SU-DHL-6 (cell line): ENCODE measurements at regions not wholly inside any gene's neighbourhood (a gene's known extent, or its start where the extent isn't known, plus 50 kb on each side); places are given as distances from the start of the nearest gene placed in this dataset.

Source experiments
- H2AFZ ChIP-seq: fragments of 200-600 bp; sonication (generic); 2 replicates; pipeline ENCODE4 v1.6.1; 2014; ENCODE audit warnings: low read depth, mild to moderate bottlenecking, moderate library complexity, mixed read lengths, antibody characterized with exemption, low read length; ENCODE audit not compliant: severe bottlenecking
- H3F3A ChIP-seq: fragments of 200-600 bp; shearing (Covaris generic); 2 replicates; pipeline ENCODE4 v1.6.0; 2016; ENCODE audit warnings: antibody characterized with exemption, mild to moderate bottlenecking; ENCODE audit not compliant: insufficient read depth
- H3K27ac ChIP-seq: fragments of 200-600 bp; sonication (generic); 2 replicates; pipeline ENCODE4 v1.5.1; 2016; ENCODE audit warnings: low read depth, mild to moderate bottlenecking, low read length, moderate library complexity, mixed read lengths
- H3K27me3 ChIP-seq: fragments of 200-600 bp; sonication (generic), shearing (Covaris generic); 2 replicates; pipeline ENCODE4 v1.6.0; 2014; ENCODE audit warnings: mild to moderate bottlenecking, low read length
- H3K36me3 ChIP-seq: fragments of 200-600 bp; sonication (generic); 2 replicates; pipeline ENCODE4 v1.6.1; 2014; ENCODE audit warnings: mild to moderate bottlenecking, low read length, mixed read lengths
- H3K4me2 ChIP-seq: fragments of 300-600, 200-600 bp; shearing (Covaris generic), sonication (generic); 2 replicates; pipeline ENCODE4 v1.6.0; 2014; ENCODE audit warnings: low read length, low read depth, mild to moderate bottlenecking; ENCODE audit not compliant: poor library complexity, severe bottlenecking
- H3K4me3 ChIP-seq: fragments of 200-600 bp; sonication (generic); 2 replicates; pipeline ENCODE4 v1.5.1; 2014; ENCODE audit warnings: antibody characterized with exemption, low read length, mild to moderate bottlenecking, mixed read lengths; ENCODE audit not compliant: insufficient read depth, poor library complexity, severe bottlenecking
- H3K79me2 ChIP-seq: fragments of 200-600 bp; sonication (generic); 2 replicates; pipeline ENCODE4 v1.6.1; 2014; ENCODE audit warnings: mild to moderate bottlenecking, low read length, moderate library complexity; ENCODE audit not compliant: insufficient read depth
- H3K9ac ChIP-seq: fragments of 200-600 bp; sonication (generic); 2 replicates; pipeline ENCODE4 v1.7.0; 2014; ENCODE audit warnings: mild to moderate bottlenecking, low read length
- H3K9me2 ChIP-seq: fragments of 200-600 bp; sonication (generic); replicated peaks from 2 replicates; pipeline ENCODE4 v1.6.1; 2014; ENCODE audit warnings: low read length; ENCODE audit not compliant: insufficient read depth
- H3K9me3 ChIP-seq: fragments of 200-600 bp; sonication (generic); 2 replicates; pipeline ENCODE4 v1.6.1; 2014; ENCODE audit warnings: low read length, mixed read lengths; ENCODE audit not compliant: insufficient read depth
- H4K20me1 ChIP-seq: fragments of 200-600 bp; sonication (generic); 2 replicates; pipeline ENCODE4 v1.6.1; 2014; ENCODE audit warnings: low read depth, mild to moderate bottlenecking, antibody characterized with exemption, low read length, moderate library complexity, mixed read lengths
- EZH2phosphoT487 ChIP-seq: fragments of 200-600 bp; sonication (generic), shearing (Covaris generic); conservative IDR thresholded peaks from 2 replicates; pipeline ENCODE4 v1.6.1; 2018; ENCODE audit warnings: mild to moderate bottlenecking, antibody characterized with exemption, low read length, moderate library complexity, mixed read lengths
- TF ChIP-seq, protein P1 (sequence below): fragments of 200-600 bp; sonication (generic); IDR thresholded peaks from one replicate; pipeline ENCODE4 v1.5.1; 2017; ENCODE audit warnings: antibody characterized with exemption, mild to moderate bottlenecking, low read length, moderate library complexity; ENCODE audit not compliant: insufficient read depth, poor library complexity, severe bottlenecking

DNA sequence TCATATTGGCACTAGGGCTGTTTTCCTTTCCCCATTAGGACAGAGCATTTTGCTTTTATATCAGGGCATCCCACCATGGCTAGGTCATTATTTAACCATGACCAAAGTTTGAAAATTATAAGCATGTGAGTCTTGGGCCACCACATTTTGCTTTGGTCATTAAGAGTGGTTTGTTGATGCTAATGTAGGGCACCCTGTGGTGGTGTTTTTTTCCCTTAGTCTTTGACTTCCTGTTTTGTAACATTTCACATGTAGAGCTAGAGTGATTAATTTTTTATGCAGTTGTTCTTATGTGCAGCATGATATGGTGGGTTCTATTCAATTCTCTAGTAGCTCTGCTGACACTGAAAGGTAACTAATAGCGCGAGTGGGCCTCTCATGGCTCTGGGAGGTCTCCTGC lies 249.6 kb upstream of the ROBO1 start:
- H3K4me2 ChIP-seq = no peak overlapping the region
- TF ChIP-seq, protein P1, sequence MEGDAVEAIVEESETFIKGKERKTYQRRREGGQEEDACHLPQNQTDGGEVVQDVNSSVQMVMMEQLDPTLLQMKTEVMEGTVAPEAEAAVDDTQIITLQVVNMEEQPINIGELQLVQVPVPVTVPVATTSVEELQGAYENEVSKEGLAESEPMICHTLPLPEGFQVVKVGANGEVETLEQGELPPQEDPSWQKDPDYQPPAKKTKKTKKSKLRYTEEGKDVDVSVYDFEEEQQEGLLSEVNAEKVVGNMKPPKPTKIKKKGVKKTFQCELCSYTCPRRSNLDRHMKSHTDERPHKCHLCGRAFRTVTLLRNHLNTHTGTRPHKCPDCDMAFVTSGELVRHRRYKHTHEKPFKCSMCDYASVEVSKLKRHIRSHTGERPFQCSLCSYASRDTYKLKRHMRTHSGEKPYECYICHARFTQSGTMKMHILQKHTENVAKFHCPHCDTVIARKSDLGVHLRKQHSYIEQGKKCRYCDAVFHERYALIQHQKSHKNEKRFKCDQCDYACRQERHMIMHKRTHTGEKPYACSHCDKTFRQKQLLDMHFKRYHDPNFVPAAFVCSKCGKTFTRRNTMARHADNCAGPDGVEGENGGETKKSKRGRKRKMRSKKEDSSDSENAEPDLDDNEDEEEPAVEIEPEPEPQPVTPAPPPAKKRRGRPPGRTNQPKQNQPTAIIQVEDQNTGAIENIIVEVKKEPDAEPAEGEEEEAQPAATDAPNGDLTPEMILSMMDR = no peak
- no peak for TF ChIP-seq EZH2phosphoT487
- no peaks in the 10 kb centered on the region for H4K20me1 ChIP-seq
- H3K79me2 ChIP-seq = no peaks in the 10 kb centered on the region
- no peaks in the 10 kb centered on the region for H3K9me3 ChIP-seq
- no peaks in the 10 kb centered on the region for H3K36me3 ChIP-seq
- no peaks in the 10 kb centered on the region for H3K9me2 ChIP-seq
- H3K9ac ChIP-seq = no peak overlapping the region
- H3K27me3 ChIP-seq = no peaks in the 10 kb centered on the region
- no peak overlapping the region for H3K4me3 ChIP-seq
- no peak overlapping the region for H3K27ac ChIP-seq
- H2AFZ ChIP-seq = no peak overlapping the region
- H3F3A ChIP-seq = no peaks in the 10 kb centered on the region

DNA sequence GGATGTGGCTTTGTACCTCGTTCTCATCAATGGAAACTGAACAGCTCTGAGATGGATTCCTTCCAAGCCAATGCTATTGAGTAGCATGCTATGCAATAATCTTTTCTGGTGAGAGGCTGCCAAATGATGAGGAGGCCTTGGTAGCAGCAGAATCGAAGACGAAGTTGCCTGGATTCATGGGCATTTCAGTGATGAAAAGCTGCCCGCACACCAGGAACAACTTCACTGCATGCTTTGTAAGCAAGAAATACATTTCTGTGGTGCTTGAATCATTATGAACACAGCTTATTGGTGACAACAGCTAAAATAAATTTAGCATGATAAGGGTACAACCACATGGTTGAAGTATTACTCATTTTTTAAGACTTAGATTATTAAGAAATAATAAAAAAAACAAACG lies 246.8 kb upstream of the ROBO1 start:
- Histone ChIP-seq H3K9me3 (no peaks in the 10 kb centered on the region), H3K4me2 (no peak overlapping the region), H3K79me2 (no peaks in the 10 kb centered on the region), H3K27me3 (no peaks in the 10 kb centered on the region), H3K9ac (no peak overlapping the region), H2AFZ (no peak overlapping the region), H4K20me1 (no peaks in the 10 kb centered on the region), H3K36me3 (no peaks in the 10 kb centered on the region), H3F3A (no peaks in the 10 kb centered on the region), H3K9me2 (no peaks in the 10 kb centered on the region), H3K27ac (no peak overlapping the region), H3K4me3 (no peak overlapping the region)
- TF ChIP-seq EZH2phosphoT487 = no peak
- TF ChIP-seq, protein P1 = no peak

DNA sequence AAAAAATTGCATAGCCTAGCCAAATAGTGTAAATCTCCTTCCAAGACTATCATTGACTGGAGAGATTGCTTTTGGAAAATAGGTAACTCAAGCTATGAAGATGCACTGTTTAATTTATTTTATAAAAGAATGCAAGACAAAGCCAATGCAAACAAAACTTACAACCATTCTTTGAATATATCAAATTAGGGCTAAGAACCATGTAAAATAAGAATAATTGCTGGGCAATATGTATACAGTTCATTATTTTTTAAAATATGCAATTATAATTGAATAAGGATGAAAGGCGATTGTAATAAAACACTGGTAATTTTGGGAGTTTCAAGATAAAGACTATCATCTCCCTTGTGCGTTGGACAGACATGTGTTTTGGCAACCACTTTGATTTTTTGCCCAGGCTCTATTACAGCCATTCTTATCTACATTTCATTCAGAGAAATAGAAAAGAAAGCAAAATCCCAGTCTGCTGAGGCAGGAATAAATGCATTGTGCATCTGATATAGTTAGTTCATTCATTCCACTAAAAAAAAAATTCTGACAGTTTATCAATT lies 242.3 kb upstream of the ROBO1 start:
- Histone ChIP-seq H3K27me3 (no peaks in the 10 kb centered on the region), H3K9me2 (no peaks in the 10 kb centered on the region), H4K20me1 (no peaks in the 10 kb centered on the region), H3K9me3 (no peaks in the 10 kb centered on the region), H3K4me2 (no peak overlapping the region), H3F3A (no peaks in the 10 kb centered on the region), H3K79me2 (no peaks in the 10 kb centered on the region), H3K9ac (no peak overlapping the region), H3K36me3 (no peaks in the 10 kb centered on the region), H3K27ac (no peak overlapping the region), H2AFZ (no peak overlapping the region), H3K4me3 (no peak overlapping the region)
- TF ChIP-seq, protein P1 = no peak
- TF ChIP-seq EZH2phosphoT487 = no peak
